ENCODE measurements at regions not wholly inside any gene's neighbourhood (a gene's known extent, or its start where the extent isn't known, plus 50 kb on each side); places are given as distances from the start of the nearest gene placed in this dataset.

GRCh38 chr7:47145186-47145725 is 436.7 kb downstream of the TNS3 start:
- TF ChIP-seq CTCF (IDR thresholded peaks at IDR 0.05) = no peak

- no peak for TF ChIP-seq CTCF (IDR thresholded peaks at IDR 0.05)
These were observed 438.6 kb downstream of the TNS3 start for GRCh38 chr7:47143339-47143738.

GRCh38 chr7:47142867-47143175 is 439.1 kb downstream of the TNS3 start:
- TF ChIP-seq CTCF (IDR thresholded peaks at IDR 0.05) = no peak

- TF ChIP-seq CTCF (IDR thresholded peaks at IDR 0.05) = no peak
These were observed 439.6 kb downstream of the TNS3 start for GRCh38 chr7:47142169-47142866.

- TF ChIP-seq CTCF (IDR thresholded peaks at IDR 0.05) = no peak
These were observed 449.4 kb downstream of the TNS3 start for GRCh38 chr7:47132471-47132870.

- no peak for TF ChIP-seq CTCF (IDR thresholded peaks at IDR 0.05)
These were observed 453.2 kb downstream of the TNS3 start for GRCh38 chr7:47128700-47129099.

GRCh38 chr7:47125529-47125928 is 456.4 kb downstream of the TNS3 start:
- TF ChIP-seq CTCF (IDR thresholded peaks at IDR 0.05) = no peak

Measured in LNCAP (cell line).